ENCODE measurements at regions not wholly inside any gene's neighbourhood (a gene's known extent, or its start where the extent isn't known, plus 50 kb on each side); places are given as distances from the start of the nearest gene placed in this dataset.

DNA sequence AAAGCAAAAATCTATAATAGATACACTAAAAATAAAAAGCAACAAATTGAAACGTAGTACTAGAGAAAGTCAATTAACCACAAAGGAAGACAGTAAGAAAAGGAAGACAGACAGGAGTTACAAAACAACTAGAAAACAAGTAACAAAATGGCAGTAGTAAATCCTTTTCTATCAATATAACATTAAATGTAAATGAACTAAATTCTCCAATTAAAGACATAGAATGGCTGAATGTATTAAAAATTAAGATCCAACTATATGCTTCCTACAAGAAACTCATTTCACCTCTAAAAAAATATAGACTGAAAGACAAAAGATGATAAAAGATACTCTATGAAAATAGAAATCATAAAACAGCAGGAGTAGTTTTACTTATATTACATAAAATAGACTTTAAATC, 79.1 kb downstream of the CTH start:
- TF ChIP-seq, protein P1, sequence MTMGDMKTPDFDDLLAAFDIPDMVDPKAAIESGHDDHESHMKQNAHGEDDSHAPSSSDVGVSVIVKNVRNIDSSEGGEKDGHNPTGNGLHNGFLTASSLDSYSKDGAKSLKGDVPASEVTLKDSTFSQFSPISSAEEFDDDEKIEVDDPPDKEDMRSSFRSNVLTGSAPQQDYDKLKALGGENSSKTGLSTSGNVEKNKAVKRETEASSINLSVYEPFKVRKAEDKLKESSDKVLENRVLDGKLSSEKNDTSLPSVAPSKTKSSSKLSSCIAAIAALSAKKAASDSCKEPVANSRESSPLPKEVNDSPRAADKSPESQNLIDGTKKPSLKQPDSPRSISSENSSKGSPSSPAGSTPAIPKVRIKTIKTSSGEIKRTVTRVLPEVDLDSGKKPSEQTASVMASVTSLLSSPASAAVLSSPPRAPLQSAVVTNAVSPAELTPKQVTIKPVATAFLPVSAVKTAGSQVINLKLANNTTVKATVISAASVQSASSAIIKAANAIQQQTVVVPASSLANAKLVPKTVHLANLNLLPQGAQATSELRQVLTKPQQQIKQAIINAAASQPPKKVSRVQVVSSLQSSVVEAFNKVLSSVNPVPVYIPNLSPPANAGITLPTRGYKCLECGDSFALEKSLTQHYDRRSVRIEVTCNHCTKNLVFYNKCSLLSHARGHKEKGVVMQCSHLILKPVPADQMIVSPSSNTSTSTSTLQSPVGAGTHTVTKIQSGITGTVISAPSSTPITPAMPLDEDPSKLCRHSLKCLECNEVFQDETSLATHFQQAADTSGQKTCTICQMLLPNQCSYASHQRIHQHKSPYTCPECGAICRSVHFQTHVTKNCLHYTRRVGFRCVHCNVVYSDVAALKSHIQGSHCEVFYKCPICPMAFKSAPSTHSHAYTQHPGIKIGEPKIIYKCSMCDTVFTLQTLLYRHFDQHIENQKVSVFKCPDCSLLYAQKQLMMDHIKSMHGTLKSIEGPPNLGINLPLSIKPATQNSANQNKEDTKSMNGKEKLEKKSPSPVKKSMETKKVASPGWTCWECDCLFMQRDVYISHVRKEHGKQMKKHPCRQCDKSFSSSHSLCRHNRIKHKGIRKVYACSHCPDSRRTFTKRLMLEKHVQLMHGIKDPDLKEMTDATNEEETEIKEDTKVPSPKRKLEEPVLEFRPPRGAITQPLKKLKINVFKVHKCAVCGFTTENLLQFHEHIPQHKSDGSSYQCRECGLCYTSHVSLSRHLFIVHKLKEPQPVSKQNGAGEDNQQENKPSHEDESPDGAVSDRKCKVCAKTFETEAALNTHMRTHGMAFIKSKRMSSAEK (CRISPR knock-in tag; IDR thresholded peaks at IDR 0.05; ENCODE audit: borderline replicate concordance): no peak
- TF ChIP-seq CREM (CRISPR knock-in tag; IDR thresholded peaks at IDR 0.05) (no peak), PRRX2 (CRISPR knock-in tag; IDR thresholded peaks at IDR 0.05) (no peak), ATF1 (CRISPR knock-in tag; IDR thresholded peaks at IDR 0.05) (no peak)
- Mint-ChIP-seq H3K27ac (no peak overlapping the region), H3K27me3 (ENCODE audit: low read depth) (no peaks in the 10 kb centered on the region; the same call in 1 of the 2 replicates), H3K4me1 (peaks cover 4% of the 10 kb centered on the region), H3K4me3 (no peak overlapping the region), H3K36me3 (no peaks in the 10 kb centered on the region), H3K9me3 (peaks cover 6% of the 10 kb centered on the region; the same call in 1 of the 2 replicates)
- no peak for ATAC-seq
- ChIA-PET POLR2A (interaction anchor here (0.7 kb wide), 1 partner anchor 262 kb away, joined by 3 read pairs; no protein-coding TSS in a partner anchor), CTCF (no interaction called here)
- DNase-seq (ENCODE audit: low spot score): no peak

DNA sequence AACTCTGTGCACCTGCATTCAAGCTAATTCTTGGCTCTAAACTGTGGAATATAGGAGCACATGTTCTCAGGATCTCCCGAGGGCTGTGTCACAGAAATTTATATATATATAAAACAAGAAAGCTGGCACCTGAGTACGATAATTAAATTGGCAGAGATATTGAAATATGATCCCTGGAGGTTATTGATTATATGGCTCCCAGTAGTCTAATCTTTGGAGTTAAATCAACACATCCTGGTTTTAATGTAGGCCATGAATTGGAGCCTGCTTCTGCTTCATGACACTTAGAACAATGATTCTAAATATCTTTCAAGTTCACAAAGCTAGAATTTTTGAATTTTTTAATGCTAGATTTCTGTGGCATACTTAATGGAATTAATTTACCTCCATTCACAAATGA, 84.3 kb downstream of the CTH start:
- no peaks in the 10 kb centered on the region; the same call in 1 of the 2 replicates for H3K27me3 Mint-ChIP-seq (ENCODE audit: low read depth)
- H3K27ac Mint-ChIP-seq: no peak overlapping the region
- no peak overlapping the region for H3K4me3 Mint-ChIP-seq
- ChIA-PET CTCF (interaction anchor here (0.7 kb wide), 1 partner anchor 12 kb away, joined by 4 read pairs; no protein-coding TSS in a partner anchor), POLR2A (no interaction called here)
- TF ChIP-seq, protein P2, sequence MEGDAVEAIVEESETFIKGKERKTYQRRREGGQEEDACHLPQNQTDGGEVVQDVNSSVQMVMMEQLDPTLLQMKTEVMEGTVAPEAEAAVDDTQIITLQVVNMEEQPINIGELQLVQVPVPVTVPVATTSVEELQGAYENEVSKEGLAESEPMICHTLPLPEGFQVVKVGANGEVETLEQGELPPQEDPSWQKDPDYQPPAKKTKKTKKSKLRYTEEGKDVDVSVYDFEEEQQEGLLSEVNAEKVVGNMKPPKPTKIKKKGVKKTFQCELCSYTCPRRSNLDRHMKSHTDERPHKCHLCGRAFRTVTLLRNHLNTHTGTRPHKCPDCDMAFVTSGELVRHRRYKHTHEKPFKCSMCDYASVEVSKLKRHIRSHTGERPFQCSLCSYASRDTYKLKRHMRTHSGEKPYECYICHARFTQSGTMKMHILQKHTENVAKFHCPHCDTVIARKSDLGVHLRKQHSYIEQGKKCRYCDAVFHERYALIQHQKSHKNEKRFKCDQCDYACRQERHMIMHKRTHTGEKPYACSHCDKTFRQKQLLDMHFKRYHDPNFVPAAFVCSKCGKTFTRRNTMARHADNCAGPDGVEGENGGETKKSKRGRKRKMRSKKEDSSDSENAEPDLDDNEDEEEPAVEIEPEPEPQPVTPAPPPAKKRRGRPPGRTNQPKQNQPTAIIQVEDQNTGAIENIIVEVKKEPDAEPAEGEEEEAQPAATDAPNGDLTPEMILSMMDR (IDR thresholded peaks at IDR 0.05): no peak
- TF ChIP-seq, protein P3, sequence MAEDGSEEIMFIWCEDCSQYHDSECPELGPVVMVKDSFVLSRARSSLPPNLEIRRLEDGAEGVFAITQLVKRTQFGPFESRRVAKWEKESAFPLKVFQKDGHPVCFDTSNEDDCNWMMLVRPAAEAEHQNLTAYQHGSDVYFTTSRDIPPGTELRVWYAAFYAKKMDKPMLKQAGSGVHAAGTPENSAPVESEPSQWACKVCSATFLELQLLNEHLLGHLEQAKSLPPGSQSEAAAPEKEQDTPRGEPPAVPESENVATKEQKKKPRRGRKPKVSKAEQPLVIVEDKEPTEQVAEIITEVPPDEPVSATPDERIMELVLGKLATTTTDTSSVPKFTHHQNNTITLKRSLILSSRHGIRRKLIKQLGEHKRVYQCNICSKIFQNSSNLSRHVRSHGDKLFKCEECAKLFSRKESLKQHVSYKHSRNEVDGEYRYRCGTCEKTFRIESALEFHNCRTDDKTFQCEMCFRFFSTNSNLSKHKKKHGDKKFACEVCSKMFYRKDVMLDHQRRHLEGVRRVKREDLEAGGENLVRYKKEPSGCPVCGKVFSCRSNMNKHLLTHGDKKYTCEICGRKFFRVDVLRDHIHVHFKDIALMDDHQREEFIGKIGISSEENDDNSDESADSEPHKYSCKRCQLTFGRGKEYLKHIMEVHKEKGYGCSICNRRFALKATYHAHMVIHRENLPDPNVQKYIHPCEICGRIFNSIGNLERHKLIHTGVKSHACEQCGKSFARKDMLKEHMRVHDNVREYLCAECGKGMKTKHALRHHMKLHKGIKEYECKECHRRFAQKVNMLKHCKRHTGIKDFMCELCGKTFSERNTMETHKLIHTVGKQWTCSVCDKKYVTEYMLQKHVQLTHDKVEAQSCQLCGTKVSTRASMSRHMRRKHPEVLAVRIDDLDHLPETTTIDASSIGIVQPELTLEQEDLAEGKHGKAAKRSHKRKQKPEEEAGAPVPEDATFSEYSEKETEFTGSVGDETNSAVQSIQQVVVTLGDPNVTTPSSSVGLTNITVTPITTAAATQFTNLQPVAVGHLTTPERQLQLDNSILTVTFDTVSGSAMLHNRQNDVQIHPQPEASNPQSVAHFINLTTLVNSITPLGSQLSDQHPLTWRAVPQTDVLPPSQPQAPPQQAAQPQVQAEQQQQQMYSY (CRISPR knock-in tag; IDR thresholded peaks at IDR 0.05): no peak
- TF ChIP-seq NR3C1 (CRISPR knock-in tag; conservative IDR thresholded peaks at IDR 0.05; ENCODE audit: low read depth): no peak
- TF ChIP-seq NR1H2 (CRISPR knock-in tag; IDR thresholded peaks at IDR 0.05): no peak
- TF ChIP-seq ZNF121 (CRISPR knock-in tag; IDR thresholded peaks at IDR 0.05): no peak
- TF ChIP-seq ZNF396 (CRISPR knock-in tag; IDR thresholded peaks at IDR 0.05; ENCODE audit: borderline replicate concordance): no peak
- no peak for TF ChIP-seq TEAD1 (CRISPR knock-in tag; IDR thresholded peaks at IDR 0.05)
- TF ChIP-seq IRF2 (CRISPR knock-in tag; IDR thresholded peaks at IDR 0.05; ENCODE audit: borderline replicate concordance, low read depth): no peak
- TF ChIP-seq NFYB (CRISPR knock-in tag; conservative IDR thresholded peaks at IDR 0.05; ENCODE audit: low read depth): no peak
- TF ChIP-seq, protein P4, sequence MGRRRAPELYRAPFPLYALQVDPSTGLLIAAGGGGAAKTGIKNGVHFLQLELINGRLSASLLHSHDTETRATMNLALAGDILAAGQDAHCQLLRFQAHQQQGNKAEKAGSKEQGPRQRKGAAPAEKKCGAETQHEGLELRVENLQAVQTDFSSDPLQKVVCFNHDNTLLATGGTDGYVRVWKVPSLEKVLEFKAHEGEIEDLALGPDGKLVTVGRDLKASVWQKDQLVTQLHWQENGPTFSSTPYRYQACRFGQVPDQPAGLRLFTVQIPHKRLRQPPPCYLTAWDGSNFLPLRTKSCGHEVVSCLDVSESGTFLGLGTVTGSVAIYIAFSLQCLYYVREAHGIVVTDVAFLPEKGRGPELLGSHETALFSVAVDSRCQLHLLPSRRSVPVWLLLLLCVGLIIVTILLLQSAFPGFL (CRISPR knock-in tag; IDR thresholded peaks at IDR 0.05; ENCODE audit: borderline replicate concordance): no peak
- ATAC-seq (no peak), DNase-seq (ENCODE audit: low spot score) (no peak)
- peaks cover under 1% of the 10 kb centered on the region; the same call in 1 of the 2 replicates for H3K9me3 Mint-ChIP-seq
- H3K4me1 Mint-ChIP-seq: no peaks in the 10 kb centered on the region
- no peaks in the 10 kb centered on the region for H3K36me3 Mint-ChIP-seq

Measured in WTC11 (cell line).